HG02840 (cell line): ENCODE measurements at regions not wholly inside any gene's neighbourhood (a gene's known extent, or its start where the extent isn't known, plus 50 kb on each side); places are given as distances from the start of the nearest gene placed in this dataset.
"Not testable (repeated sequence)": the region's sequence is repeated elsewhere in the genome, so short reads cannot be mapped to it uniquely, and the experiment has no call there.

Experiments used
- ATAC-seq: cut with Tn5 transposase; IDR thresholded peaks from one replicate; pipeline ENCODE4 v1.9.1; 2021; ENCODE audit warnings: mild to moderate bottlenecking, moderate library complexity, moderate number of reproducible peaks; ENCODE audit not compliant: unreplicated experiment, low FRiP score

- ATAC-seq, result not testable (repeated sequence)
These were observed 601.6 kb downstream of the UQCRFS1 start for GRCh38 chr19:28611227-28611914.

DNA sequence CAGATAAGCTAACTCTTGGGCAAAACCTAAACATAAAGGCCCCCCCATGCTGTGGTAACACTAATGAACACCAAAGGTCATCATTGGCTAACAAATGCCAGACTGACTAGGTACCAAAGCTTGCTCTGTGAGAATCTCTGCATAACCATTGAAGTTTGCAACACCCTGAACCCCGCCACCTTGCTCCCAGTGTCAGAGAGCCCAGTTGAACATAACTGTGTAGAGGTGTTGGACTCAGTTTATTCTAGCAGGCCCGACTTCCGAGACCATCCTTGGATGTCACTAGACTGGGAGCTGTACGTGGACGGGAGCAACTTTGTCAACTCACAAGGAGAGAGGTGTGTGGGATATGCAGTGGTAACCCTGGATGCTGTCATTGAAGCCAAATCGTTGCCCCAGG lies 602.2 kb downstream of the UQCRFS1 start:
- ATAC-seq, result no peak

- no peak for ATAC-seq
These were observed 603.0 kb downstream of the UQCRFS1 start for GRCh38 chr19:28609944-28610343.

DNA sequence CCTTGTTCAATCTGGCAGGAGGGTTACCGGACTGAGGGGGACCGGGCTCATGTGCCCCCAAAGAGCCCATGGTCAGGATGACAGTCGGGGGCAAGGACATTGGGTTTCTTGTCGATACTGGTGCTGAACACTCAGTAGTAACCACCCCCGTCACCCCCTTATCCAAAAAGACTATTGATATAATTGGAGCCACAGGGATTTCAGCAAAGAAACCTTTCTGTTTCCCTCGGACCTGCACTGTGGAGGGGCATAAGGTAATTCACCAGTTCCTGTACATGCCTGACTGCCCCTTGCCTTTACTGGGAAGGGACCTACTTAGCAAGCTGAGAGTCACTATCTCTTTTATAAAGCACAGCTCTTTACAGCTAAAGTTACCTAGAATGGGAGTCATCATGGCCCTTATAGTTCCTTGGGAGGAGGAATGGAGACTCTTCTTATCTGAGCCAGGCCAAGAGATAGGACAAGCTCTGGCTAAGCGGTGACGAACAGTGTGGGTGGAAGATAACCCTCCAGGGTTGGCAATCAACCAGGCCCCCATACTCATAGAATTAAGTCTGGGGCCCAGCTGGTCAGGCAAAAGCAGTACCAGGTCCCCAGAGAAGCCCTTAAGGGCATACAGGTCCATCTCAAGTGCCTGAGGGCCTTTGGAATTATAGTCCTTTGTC lies 603.7 kb downstream of the UQCRFS1 start:
- ATAC-seq, result no peak

- no peak for ATAC-seq
These were observed 604.7 kb downstream of the UQCRFS1 start for GRCh38 chr19:28608292-28608691.

DNA sequence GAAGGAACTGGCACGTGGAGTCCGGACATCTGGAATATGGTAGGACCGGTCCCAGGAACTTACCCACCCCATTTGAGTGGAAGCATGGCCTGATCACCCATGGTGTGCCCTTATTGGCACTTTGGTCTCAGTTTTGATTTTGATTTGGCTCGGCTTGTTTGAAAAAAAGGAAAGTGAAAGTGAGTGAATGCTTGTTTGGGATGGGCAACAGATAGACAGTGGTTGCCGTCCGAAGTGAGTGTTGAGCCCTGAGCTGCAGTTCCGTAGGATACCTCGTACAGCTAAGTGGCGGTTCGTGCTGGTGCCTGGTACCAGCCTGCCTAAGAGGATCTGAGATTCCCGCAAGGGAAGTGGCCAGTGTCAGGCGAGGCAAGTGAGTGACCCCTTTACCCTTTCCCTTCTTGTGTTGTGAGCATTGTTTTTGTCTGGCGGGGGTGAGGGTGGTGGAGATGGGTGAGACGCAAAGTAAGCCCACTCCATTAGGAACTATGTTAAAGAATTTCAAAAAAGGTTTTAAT lies 605.8 kb downstream of the UQCRFS1 start:
- no peak for ATAC-seq

- ATAC-seq, result no peak
These were observed 606.5 kb downstream of the UQCRFS1 start for GRCh38 chr19:28606269-28607032.

DNA sequence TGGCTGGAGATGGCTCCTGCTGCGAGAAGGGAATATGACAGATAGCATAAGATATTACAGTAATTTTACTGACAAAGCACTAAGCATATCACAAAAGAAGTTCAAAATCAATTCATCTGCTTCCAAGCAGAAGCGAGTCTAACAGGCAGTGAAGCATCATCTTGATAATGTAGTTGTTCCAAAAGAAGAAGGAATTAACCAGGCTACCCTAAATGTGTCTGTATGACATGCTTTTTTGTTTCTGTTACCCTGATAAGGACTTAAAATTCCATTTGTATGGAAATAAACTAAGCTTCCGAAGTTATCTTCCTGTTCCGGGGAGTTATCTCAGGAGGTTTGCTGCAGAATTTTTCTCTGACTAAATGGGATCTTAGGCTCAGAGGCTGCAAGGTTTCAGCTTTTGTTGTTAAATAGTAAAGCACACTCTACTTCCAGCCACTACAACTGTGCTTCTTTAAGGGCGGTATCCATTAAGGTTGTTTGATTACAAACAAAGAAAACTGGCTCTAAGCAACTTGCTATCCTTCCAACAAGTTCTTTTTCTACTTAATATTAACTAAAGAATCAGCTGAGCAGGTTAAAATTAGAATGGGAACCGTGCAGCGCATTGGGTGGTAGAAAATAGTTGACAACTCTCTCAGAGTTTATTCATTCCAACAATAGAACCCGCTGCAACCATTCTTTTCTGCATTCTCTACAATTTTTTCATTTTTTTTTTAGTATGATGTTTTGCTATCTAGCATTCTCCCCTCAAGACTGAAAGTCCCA lies 607.3 kb downstream of the UQCRFS1 start:
- ATAC-seq, result no peak

DNA sequence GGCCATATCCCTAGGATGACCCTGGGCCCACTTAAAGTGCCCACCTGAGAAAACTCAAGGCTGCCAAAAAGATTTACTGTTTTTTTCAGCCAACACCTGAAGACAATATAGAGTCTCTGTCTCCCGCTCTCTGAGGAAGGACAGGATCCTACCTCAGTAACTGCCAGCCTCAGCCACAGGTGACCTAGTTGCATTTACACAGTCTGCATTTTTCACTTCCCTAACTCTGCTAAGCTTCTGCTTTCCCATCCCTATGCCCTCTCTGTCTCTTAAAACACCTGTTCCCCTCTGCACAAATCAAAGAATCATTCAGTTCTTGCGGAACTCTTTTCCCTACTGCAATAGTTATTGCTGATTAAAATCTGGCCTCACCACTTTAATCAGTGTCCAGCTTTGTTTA lies 609.5 kb downstream of the UQCRFS1 start:
- no peak for ATAC-seq

- no peak for ATAC-seq
These were observed 610.2 kb downstream of the UQCRFS1 start for GRCh38 chr19:28602675-28603298.

- no peak for ATAC-seq
These were observed 611.1 kb downstream of the UQCRFS1 start for GRCh38 chr19:28601723-28602440.

- no peak for ATAC-seq
These were observed 614.1 kb downstream of the UQCRFS1 start for GRCh38 chr19:28598861-28599260.

DNA sequence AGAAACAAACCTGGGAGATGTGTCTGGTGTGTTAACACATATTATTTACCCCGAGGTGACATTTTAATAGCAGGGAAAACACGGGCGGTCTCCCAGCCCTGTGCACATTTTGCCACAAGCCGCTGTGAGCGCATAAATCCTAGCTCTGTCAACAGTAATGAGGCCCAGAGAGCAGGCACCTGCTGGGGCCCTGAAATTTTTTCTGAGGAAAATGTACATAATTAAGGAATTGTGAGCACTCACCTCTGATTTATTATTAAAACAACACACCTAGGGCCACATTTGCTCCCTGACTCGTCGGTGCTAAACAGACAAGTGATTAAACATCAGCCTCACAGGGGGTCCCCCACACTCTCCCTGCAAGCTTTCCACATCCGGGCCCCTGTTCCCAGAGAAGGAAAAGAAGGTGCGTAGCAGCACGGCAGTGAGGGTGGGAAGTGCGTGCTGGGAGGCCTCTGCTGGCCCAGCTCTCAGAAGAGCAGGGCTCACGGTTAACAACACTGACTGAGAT lies 616.3 kb downstream of the UQCRFS1 start:
- no peak for ATAC-seq

GRCh38 chr19:28595722-28596480 lies 617.0 kb downstream of the UQCRFS1 start:
- ATAC-seq, result no peak

- ATAC-seq, result no peak
These were observed 618.2 kb downstream of the UQCRFS1 start for GRCh38 chr19:28594737-28595136.

DNA sequence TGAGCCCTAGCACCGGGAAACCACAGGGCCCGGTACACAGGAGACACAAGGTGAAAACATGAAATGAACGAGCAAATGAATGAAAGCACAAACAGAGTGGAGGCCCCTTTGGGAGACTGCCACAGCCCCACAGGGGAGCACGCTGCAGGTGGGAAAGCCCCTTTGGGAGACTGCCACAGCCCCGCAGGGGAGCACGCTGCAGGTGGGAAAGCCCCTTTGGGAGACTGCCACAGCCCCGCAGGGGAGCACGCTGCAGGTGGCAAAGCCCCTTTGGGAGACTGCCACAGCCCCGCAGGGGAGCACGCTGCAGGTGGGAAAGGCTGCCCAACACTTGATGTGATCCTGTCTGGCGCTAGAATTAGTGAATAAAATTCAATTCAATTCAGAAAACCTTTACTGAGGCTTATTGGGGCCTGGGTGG lies 623.0 kb downstream of the UQCRFS1 start:
- not testable (repeated sequence) for ATAC-seq

GRCh38 chr19:28586474-28586873 lies 626.5 kb downstream of the UQCRFS1 start:
- ATAC-seq, result no peak

- no peak for ATAC-seq
These were observed 627.2 kb downstream of the UQCRFS1 start for GRCh38 chr19:28585796-28586195.
